Skeletal muscle satellite cell (primary cell): ENCODE measurements at regions not wholly inside any gene's neighbourhood (a gene's known extent, or its start where the extent isn't known, plus 50 kb on each side); places are given as distances from the start of the nearest gene placed in this dataset.
"Not testable (repeated sequence)": the region's sequence is repeated elsewhere in the genome, so short reads cannot be mapped to it uniquely, and the experiment has no call there.

ENCODE experiments used
- H3K27me3 ChIP-seq: 2 replicates; pipeline ENCODE4 v1.7.0; 2013; ENCODE audit warnings: low read length; ENCODE audit not compliant: control insufficient read depth, insufficient read depth
- H3K36me3 ChIP-seq: 2 replicates; pipeline ENCODE4 v1.7.0; 2013; ENCODE audit warnings: mild to moderate bottlenecking, control low read depth, low read length; ENCODE audit not compliant: insufficient read depth
- H3K4me1 ChIP-seq: 2 replicates; pipeline ENCODE4 v1.7.0; 2013; ENCODE audit warnings: low read length; ENCODE audit not compliant: control insufficient read depth, insufficient read depth
- H3K4me2 ChIP-seq: 2 replicates; pipeline ENCODE4 v1.7.0; 2013; ENCODE audit warnings: mild to moderate bottlenecking, low read length
- H3K4me3 ChIP-seq: 2 replicates; pipeline ENCODE4 v1.7.0; 2013; ENCODE audit warnings: low read length
- H3K9ac ChIP-seq: 2 replicates; pipeline ENCODE4 v1.7.0; 2013; ENCODE audit warnings: mild to moderate bottlenecking, low read depth, low read length, moderate library complexity
- H3K9me3 ChIP-seq: replicated peaks from 2 replicates; pipeline ENCODE4 v1.7.0; 2013; ENCODE audit warnings: mild to moderate bottlenecking, control low read depth, low read length

DNA sequence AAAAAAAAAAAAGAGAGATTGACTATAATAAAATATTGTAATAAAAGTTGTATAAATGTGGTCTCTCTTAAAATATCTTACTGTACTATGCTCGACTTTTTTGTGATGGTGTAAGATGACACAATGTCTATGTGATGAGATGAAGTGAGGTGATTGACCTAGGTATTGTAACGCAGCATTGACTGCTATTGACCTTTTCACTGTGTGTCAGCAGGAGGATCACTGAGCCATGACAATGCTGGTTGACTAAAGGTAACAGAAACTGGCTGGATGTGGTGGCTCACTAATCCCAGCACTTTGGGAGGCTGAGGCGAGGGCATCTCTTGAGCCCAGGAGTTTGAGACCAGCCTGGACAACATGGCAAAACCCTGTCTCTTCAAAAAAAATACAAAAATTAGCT, 78.6 kb upstream of the MYO10 start:
- Histone ChIP-seq H3K36me3 (no peaks in the 10 kb centered on the region), H3K4me1 (no peaks in the 10 kb centered on the region), H3K9ac (no peak overlapping the region), H3K9me3 (no peaks in the 10 kb centered on the region), H3K4me2 (no peak overlapping the region), H3K4me3 (no peak overlapping the region), H3K27me3 (no peaks in the 10 kb centered on the region)

DNA sequence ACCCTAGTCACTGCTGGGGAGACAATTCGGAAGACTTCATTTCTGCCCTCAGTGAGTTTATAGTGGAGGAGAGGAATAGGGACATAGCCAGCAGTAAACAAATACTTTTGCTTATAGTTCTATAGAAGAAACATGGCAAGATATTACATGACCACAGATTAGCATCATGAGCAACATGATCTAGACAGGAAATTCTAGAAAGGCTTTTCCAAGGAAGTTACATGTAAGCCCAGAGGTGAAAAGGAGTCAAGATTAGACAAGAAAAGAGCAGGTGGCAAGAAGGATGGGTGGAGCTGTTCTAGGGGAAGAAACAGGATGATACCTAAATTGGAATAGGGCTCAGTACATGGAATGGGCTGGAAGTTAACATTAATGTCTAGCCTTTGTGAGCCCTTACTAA, 82.8 kb upstream of the MYO10 start:
- Histone ChIP-seq H3K4me3 (no peak overlapping the region), H3K9me3 (no peaks in the 10 kb centered on the region), H3K36me3 (no peaks in the 10 kb centered on the region), H3K9ac (no peak overlapping the region), H3K4me2 (no peak overlapping the region), H3K27me3 (no peaks in the 10 kb centered on the region), H3K4me1 (peaks cover 4% of the 10 kb centered on the region)

DNA sequence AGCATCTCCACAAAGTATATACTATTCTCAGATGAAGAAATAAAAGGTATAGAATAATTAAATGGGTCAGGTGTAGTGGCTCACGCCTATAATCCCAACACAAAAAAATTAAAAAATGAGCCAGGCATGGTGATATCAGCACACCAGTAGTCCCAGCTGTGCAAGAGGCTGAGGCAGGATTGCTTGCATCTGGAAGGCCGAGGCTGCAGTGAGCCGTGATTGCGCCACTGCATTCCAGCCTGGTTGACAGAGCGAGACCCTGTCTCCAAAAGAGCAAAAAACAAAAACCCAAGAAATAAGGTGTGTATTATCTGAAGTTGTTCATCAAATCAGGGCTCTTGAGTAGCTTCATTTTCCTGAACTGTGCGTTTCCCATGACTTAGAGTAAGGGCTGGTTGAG, 83.2 kb upstream of the MYO10 start:
- Histone ChIP-seq H3K9ac (no peak overlapping the region), H3K4me3 (no peak overlapping the region), H3K4me2 (no peak overlapping the region), H3K4me1 (peaks cover 4% of the 10 kb centered on the region), H3K9me3 (no peaks in the 10 kb centered on the region), H3K36me3 (no peaks in the 10 kb centered on the region), H3K27me3 (no peaks in the 10 kb centered on the region)

DNA sequence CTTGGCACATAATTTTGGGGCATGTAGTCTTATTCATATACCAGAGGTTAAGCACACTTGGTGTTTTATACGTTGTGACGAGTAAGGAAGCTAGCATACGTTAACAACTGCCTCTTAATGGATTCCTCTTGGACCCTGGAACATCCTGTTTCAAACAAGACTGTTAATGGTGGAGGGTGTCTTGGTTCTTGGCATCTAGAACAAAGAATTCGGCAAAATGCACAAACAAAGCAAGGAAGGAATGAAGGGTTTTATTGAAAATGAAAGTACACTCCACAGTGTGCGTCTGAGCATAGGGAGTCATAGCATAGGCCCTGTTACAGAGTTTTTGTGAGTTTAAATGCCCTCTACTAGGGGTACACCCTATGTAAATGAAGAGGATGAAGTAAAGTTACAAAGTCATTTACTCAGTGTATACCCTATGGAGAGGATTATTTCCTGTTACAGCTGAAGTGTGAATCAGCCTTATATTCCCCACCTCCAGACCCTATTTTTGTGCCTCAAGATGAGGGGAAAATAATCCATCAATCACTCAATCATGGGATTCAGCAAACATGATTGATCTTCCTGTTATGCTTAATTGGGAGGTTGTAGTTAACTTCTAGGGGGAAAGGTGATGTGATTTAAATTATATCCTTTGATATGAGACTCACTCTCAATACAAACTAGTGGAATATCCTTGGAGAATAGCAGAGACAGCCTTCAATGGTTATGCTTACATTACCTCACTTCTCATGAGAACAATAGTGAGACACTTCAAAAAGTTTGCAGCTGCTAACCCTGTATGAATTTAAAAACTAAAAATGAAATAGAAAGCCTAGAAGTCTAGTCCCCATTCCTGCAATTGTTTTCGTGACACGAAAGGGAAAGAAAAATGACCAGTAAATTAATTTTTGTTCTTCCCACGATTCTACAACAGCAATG, 84.9 kb upstream of the MYO10 start:
- H3K4me2 ChIP-seq = peak overlapping the region; percentile 36
- H3K9ac ChIP-seq = no peak overlapping the region
- no peaks in the 10 kb centered on the region for H3K27me3 ChIP-seq
- H3K4me3 ChIP-seq = no peak overlapping the region
- no peaks in the 10 kb centered on the region for H3K9me3 ChIP-seq
- H3K4me1 ChIP-seq = peaks cover 9% of the 10 kb centered on the region
- no peaks in the 10 kb centered on the region for H3K36me3 ChIP-seq

DNA sequence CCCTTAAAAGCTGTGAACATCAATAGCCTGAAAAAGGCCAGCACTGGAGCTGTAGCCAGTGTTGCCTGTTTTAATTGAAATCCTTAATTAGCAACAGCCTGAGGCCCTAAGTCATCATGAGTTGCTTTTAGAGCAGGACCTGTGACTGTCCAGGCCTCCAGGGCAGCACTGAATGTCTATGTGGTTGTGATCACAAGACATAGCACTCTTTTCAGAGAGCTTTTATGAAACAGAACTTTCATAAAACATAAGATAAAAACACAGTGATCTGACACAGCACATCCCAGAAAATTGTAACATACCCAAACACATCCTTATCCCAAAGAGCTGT, 85.5 kb upstream of the MYO10 start:
- Histone ChIP-seq H3K4me1 (peaks cover 9% of the 10 kb centered on the region), H3K36me3 (no peaks in the 10 kb centered on the region), H3K9ac (no peak overlapping the region), H3K4me2 (no peak overlapping the region), H3K4me3 (no peak overlapping the region), H3K27me3 (no peaks in the 10 kb centered on the region), H3K9me3 (no peaks in the 10 kb centered on the region)

DNA sequence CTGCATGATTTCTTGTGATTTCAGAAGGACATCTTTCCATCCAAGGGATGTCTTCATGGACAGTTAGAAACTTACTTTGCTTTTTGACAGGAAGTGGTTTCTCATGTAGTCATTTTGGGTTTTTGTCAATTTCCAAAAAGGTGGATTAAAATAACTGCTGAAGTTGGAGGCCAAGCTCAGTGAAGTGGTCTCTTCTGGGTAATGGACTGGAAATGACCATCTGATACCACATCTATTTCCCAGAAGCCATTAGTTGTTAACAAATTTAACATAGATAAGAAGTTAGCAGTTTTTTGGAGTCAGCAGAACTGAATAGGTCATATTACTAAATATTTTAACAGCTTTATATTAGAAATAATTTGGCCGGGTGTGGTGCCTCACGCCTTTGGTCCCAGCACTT, 86.2 kb upstream of the MYO10 start:
- H3K4me3 ChIP-seq = no peak overlapping the region
- H3K4me2 ChIP-seq = no peak overlapping the region
- H3K4me1 ChIP-seq = peaks cover 9% of the 10 kb centered on the region
- H3K27me3 ChIP-seq = no peaks in the 10 kb centered on the region
- H3K36me3 ChIP-seq = no peaks in the 10 kb centered on the region
- no peaks in the 10 kb centered on the region for H3K9me3 ChIP-seq
- H3K9ac ChIP-seq = no peak overlapping the region

DNA sequence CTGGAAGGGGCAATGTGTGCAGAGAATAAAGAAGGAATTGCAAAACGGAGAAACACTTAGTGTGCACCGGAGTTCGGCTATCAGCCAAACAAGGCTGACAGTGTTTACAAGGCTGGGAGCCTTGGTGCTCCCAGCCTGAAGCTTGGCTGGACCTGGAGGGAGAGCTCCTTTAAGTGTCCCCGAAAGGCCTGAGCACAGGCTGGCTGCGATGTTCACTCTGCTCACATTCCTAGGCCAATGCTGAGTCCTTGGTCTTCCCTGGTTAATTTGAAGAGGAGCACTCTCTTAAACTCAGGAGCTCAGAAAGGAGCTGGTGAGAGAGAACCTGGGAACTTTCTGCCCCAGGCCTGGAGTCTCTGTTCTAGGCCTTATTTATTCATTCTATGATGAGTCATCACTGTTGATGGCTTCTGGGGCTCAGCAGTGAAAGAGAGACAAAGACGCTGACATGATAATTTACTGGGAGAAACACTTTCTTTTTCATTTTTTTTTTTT, 88.6 kb upstream of the MYO10 start:
- peaks cover 9% of the 10 kb centered on the region for H3K4me1 ChIP-seq

DNA sequence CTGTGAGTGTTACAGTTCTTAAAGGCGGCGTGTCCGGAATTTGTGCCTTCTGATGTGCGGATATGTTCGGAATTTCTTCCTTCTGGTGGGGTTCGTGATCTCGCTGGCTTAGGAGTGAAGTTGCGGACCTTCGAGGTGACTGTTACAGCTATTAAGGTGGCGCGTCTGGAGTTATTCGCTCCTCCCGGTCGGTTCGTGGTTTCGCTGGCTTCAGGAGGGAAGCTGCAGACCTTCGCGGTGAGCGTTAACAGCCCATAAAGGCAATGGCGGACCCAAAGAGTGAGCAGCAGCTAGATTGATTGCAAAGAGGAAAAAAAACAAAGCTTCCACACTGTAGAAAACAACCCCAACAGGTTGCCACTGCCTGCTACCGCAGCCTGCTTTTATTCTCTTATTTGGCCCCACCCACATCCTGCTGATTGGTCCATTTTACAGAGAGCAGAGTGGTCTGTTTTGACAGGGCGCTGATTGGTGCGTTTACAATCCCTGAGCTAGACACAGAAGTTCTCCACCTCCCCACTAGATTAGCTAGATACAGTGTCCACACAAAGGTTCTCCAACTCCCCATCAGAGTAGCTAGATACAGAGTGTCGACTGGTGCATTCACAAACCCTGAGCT, 95.7 kb upstream of the MYO10 start:
- not testable (repeated sequence) for H3K9me3 ChIP-seq, H3K4me2 ChIP-seq, H3K36me3 ChIP-seq, H3K4me1 ChIP-seq, H3K27me3 ChIP-seq, H3K4me3 ChIP-seq, H3K9ac ChIP-seq

More for the DNA sequence above, 88.6 kb upstream of the MYO10 start:
- Histone ChIP-seq H3K36me3 (no peaks in the 10 kb centered on the region), H3K9ac (no peak overlapping the region), H3K9me3 (no peaks in the 10 kb centered on the region), H3K4me3 (no peak overlapping the region), H3K27me3 (no peaks in the 10 kb centered on the region), H3K4me2 (no peak overlapping the region)

DNA sequence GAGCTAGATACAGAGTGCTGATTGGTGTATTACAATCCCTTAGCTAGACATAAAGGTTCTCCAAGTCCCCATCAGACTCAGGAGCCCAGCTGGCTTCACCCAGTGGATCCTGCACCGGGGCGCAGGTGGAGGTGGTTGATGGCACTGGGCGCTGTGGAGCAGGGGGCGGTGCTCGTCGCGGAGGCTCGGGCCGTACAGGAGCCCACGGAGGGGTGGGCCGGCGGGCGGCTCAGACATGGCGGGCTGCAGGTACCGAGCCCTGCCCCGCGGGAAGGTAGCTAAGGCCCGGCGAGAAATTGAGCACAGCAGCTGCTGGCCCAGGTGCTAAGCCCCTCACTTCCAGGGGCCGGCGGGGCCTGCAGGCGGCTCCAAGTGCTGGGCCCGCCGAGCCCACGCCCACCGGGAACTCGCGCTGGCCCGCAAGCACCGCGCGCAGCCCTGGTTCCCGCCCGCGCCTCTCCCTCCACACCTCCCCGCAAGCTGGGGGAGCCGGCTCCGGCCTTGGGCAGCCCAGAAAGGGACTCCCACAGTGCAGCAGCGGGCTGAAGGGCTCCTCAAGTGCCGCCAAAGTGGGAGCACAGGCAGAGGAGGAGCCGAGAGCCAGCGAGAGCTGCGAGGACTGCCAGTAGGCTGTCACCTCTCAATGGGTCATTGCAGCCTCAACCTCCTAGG, 96.4 kb upstream of the MYO10 start:
- H3K36me3 ChIP-seq, H3K4me1 ChIP-seq, H3K9me3 ChIP-seq, H3K27me3 ChIP-seq, H3K4me3 ChIP-seq, H3K9ac ChIP-seq, H3K4me2 ChIP-seq: not testable (repeated sequence)

DNA sequence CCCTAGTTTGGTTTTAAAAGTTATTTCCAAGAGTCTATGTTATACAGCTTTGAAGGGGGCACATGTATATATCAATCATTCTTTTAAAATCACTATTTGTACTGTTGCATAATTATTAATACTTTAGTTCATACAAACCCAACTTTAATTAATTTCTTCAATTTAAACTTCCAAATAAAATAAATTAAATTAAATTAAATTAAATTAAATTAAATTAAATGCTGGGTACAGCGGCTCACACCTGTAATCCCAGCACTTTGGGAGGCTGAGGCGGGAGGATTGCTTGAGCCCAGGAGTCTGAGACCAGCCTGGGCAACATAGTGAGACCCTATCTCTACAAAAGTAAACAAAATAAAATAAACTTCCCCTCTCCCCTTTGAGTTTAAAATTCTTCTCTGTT, 98.9 kb upstream of the MYO10 start:
- H3K36me3 ChIP-seq, H3K4me3 ChIP-seq, H3K9me3 ChIP-seq, H3K27me3 ChIP-seq, H3K4me2 ChIP-seq, H3K9ac ChIP-seq: not testable (repeated sequence)
- H3K4me1 ChIP-seq = peaks cover 12% of the 10 kb centered on the region

DNA sequence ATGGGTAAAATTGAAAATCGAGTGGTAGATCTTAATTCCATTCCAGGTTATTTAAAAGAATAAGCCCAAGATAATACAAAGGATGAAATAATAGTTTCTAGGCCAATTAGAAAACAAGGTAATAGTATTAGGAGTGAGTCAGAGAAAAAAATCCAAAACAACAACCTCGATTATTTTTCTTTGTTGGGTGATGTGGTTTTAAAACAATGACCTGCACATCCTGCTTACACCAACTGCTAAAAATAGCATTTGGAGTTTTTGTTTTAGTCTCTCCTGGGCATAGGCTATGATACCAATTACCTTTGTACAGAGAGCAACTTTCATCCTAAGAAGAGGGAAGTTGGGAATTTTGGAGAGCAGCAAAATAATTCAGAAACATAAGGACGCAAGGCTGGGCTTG, 101.7 kb upstream of the MYO10 start:
- Histone ChIP-seq H3K4me2 (peak overlapping the region; percentile 15), H3K27me3 (no peaks in the 10 kb centered on the region), H3K36me3 (no peaks in the 10 kb centered on the region), H3K9me3 (no peaks in the 10 kb centered on the region), H3K9ac (no peak overlapping the region), H3K4me3 (no peak overlapping the region), H3K4me1 (peaks cover 12% of the 10 kb centered on the region)
